GM21786 (cell line): ENCODE measurements at regions not wholly inside any gene's neighbourhood (a gene's known extent, or its start where the extent isn't known, plus 50 kb on each side); places are given as distances from the start of the nearest gene placed in this dataset.

Experiments used
- ATAC-seq: cut with Tn5 transposase; IDR thresholded peaks from one replicate; pipeline ENCODE4 v1.9.1; 2021; ENCODE audit not compliant: unreplicated experiment

DNA sequence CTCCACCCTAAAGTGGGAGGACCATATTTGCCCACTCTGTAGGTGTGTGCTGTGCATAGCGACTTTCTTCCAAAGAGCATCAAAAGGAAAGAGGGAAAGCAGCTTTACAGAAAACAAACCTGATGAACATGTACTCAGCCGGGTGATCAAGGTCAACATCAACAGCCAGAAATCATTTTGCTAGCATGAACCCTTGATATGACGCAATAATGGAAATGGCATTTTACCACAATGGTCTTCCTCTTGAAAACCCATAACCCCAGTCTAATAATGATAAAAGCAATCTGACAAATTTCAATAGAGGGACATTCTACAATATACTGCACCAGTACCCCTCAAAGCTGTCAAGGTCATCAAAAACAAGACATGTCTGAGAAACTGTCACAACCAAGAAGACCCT is 350.2 kb downstream of the FBXO15 start:
- no peak for ATAC-seq

DNA sequence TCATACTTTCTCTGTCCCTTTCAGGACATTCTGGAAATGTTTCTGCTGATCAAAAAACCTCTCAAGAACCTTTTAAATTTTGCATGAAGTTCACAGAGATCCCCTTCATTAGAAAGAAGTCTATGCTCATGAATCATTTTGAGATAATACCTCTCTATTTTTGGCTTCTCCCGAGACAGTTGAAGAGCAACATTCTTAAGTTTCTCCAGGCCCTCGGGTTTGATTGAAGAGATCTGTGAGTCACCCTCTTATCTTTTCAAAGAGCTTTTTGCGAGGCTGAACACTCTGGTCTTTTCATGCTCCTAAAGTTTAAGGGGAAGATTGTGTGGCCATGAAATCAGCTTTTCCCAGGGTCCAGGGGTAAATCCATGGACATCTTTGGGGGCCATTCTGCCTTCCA is 354.2 kb downstream of the FBXO15 start:
- no peak for ATAC-seq

DNA sequence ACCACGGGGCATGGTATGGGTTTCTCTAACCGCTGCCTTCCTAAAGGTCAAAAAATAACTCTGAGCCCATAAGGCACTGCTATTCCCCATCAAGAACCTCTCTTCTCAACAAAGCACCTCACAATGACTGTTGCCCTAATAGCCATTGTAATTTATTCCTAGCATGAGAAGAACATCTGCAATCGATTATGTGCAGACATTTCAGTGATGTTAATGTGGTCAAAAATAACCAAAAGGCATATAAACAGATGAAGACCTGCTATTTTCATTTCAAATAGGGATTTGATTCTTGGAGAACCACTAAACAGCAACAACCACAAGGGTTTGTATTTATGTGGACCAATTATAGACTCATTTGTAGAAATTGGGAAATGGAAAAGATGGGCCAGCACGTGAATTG is 356.6 kb downstream of the FBXO15 start:
- ATAC-seq, result no peak

DNA sequence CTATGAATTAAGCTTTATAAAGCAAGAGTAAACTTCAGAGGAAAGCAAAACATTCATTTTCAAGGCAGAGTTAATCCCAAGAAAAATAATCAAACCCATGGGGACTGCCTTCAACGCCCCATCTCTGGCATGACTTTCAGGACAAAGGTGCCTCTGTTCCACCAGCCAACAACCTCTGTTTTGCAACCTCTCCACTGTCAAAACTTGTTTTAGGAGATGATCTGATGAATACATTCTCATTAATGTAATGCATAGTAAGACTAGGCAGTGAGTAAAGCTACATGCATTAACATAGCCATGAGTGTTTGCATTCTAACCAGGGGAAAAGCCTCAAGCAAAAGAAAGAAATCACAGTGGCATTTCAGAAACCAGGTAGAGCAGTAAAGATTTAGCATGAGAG is 357.0 kb downstream of the FBXO15 start:
- ATAC-seq, result no peak

DNA sequence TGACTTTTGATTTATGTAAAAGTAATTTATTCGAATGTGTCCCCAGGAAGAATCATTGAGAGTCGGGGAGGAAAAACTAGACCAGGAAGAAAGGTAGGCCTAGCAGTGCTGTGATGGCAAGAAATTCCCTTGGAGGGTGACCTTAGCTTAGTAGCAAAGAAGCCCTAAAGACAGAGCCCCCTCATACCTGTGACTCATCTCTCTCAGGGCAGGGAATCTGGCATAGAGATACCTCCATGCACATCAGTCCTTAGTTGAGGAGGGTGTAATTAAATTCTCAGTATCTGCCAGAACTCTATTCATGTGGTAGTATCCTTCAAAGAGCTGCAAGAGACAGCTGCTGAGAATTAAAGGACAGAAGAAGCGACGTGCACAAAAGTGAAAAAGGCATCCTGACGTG is 360.3 kb downstream of the FBXO15 start:
- no peak for ATAC-seq

DNA sequence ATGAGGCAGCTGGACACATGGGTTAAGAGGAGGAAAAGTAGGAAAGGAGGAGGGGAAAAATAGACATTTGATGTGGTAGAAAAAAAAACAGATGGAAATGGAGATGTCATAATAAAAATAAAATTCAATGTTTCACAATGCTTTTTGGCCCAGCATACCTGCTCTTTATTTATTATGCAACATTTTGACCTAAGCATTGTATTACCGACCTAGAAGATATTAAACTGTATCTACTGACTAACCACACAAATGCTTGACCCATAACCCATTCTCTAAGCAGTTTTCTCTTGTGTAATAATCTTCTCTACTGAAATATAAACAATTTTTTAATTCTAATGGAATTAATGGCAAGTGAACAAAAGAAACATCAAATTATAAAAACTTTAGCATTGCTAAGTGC is 362.3 kb downstream of the FBXO15 start:
- no peak for ATAC-seq

DNA sequence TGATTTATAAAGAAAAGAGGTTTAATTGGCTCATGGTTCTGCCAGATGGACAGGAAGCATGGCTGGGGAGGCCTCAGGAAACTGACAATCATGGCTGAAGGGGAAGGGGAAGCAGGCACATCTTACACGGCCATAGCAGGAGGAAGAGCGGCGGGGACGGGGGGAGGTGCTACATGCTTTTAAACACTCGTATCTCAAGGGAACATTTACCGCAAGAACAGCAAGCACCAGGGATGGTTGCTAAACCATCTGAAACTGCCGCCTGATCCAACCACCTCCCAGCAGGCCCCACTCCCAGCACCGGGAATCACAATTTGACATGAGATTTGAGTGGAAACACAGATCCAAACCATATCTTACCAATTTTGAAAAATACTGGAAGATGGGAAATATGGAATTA is 362.8 kb downstream of the FBXO15 start:
- ATAC-seq, result no peak

DNA sequence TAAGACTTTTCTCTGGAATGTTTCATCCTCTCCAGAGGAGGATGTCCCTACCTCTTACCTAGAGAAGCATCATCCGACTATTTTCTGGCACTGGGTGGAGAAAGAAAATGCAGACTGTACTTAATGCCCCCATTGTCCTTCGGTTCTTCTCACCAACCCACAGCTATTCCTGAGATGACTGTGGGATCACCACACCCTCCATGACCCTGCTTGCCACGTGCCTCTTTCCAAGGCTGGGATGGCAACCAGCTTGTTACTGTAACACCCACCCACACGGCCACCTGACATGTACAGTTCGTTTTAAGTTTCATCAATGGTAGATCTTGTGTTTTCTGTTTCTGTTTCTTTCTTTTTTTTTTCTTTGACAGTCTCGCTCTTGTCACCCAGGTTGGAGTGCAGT is 365.2 kb downstream of the FBXO15 start:
- no peak for ATAC-seq

DNA sequence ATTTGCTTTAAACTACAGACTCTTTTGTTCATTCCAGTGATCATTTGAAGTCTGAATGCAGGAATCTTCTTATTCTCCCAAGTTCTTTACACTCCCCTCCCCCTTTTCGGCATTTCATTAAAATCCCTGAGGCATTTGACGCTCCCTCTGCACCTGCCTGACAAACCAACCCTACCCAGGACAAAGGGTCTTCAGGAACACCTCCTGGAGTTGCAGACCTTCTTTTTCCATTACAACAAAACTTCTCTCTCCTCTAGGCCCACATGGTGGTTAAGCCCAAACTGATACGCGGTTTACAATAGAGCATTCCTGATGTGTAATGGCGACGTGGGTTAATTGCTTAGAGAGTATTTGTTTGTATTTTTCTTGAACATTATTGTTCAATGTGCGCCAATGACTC is 367.4 kb downstream of the FBXO15 start:
- ATAC-seq, result no peak

DNA sequence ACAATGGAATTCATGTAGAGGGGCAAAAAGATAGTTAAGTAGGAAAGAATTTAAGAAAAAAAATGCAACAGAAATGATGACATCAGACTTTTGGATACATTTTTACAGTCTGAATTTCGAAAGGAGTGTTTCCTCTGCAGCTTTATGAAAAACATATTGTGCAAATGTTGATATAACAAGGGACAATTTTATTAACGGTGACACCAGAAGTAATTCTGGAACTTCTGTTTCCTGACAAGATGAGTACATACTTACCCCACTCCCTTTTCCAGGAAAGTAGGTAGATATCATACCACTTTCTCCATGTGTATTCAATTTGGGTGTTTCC is 369.6 kb downstream of the FBXO15 start:
- no peak for ATAC-seq

DNA sequence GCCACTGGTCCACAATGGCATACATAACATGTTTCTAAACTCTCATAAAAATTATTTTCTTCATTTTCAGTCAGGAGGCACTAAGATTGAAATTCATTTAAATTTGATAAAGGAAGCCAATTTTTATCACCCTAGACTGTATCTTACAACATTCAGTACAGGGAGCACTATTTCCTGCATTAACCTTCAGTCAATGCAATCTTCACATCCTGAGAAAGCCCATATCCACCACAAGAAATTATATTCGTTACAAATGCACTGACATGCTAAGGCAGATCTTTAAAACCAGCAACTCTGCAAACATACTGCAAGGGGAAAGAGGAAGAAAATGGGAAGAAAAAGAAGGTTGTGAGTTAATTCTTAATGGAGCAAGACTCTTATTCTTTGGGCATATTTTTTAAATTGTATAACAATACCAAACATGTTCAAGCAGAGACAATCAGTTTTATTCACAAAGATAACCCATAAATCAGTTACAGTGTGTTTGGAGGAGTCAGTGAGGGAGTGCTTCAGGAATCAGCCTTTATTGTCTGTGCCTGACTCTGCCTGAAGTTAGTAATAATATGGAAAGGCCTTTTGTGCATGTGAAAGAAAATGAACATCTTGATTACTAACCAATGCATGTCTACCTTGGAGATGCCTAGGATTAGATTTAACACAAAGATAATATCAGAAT is 370.1 kb downstream of the FBXO15 start:
- ATAC-seq, result no peak

DNA sequence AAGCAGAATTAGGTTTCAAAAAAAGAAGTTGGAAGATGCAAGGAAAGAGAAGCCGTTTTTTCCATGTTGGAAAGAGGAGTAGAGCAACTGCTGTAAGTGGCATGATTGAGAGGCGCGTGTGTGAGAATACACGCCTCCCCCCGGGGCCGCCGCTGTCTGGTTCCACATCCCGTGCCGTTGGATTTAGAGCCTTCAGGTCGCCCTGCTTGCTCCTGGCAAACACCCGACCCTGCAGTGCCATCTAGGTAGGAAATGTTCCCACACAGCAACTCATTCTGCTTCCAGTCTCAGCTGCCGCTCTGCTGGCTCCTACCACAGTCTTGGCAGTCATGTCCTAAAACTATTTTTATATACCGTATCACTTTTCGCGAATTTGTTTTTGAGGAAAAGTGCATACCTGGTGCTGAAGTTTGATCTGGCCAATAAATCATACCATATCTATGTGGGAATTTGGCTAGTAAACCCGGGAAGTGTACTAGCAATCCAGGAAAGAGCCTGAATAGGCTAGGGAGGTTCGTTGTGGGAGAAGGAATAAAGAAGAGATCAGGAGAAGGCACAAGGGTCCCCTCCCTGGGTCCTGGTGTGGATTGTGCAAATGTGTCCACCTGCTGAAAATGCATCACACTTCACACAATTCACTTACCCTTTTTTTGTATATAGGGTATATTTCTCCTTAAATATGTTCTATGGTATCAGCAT is 372.7 kb downstream of the FBXO15 start:
- ATAC-seq, result no peak

DNA sequence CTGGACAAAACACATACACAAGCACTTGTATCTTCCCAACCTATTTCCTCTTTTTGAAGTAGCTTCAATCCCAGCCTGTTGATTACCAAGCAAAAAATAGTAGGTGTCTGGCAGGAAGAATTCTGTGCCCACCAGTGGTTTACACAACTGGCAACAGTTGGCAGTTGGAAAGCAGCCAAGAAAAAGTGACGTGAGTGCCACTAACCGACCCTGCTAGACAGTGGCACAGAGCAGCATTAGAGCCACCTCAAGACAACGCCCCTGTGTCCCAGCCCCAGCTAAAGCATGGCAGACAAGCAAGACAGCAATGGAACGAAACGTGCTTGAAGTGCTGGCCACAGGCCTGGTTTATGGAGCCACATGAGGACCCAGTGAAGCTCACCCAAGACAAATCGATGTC is 379.6 kb downstream of the FBXO15 start:
- ATAC-seq, result no peak

DNA sequence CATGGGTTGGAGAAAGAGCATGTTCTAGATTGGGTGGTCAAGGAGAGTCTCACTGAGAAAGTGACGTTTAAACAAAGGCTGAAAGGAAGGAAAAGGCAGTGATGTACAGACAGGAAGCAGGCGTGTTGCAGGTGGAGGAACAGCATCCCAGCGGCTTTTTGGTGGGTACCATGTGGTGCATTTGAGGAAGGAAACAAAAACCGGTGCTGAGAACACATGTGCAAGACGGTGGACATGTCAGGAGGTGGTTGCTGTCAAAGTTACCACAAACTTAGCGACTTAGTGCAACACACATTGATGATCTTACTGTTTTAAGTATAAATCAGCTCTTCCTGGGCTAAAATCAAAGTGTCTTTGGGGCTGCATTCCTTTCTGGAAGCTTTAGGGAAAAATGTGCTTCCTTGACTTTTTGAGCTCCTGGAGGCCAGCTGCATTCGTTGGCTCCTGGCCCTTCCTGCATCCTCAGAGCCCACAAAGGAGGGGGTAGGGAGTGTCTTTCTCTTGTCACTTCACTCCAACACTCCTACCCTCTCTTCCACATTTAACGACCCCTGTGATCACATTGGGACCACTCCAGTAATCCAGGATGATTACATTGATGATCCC is 380.6 kb downstream of the FBXO15 start:
- ATAC-seq, result no peak

DNA sequence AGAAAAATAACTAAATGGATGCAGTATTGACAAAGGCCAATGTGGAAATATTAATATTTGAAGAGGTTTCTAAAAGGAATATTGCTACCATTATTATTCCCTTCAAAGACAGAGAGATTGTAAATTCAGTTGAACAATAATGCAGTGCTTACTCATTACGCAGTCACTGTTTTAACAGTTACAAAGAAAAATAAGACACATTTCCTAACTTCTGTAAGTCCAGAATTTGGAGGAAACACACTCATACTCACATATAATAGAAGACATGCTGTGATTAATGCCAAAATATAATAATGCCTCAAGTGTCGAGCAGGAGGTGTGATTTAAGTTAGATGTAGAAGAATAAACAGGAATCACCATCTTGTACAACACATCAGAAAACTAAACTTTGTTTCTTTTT is 389.2 kb downstream of the FBXO15 start:
- no peak for ATAC-seq

DNA sequence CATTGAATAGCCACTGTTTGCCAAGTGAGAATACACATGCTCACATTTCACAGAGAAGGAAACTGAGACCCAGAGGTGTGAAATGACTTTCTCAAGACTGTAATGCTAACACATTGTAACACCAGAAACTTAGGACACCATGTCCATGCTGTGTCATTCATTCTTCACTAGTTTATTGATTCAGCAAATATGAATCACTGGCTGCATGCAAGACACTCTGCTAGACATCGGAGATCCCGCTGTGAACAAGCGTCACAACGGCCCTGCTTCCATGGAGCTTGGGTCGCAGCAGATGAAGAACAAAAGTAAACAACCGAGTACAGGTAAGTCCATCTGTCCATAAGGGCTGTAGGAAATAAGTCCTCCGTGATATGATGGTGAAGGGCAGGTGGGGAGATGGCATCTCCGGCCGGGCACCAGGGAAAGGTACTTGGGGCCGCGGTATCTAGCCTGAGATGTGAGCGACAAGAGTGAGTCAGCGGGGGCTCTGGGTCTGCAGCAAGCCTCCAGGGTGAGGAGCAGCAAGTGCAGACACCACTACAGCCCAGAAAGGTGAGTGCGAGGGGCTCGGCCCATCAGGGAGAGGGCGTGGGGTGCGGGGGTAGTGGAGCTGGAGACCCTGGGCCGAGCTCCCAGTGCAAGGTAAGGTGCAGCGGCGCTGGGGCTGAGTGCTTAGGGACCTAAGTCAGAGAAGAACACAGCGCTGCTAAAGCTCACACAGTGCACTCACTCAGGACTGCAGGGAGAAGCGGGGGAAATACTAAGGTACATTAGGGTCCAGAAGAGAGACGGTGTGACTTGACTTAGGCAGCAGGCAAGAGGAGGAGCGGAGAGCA is 391.2 kb downstream of the FBXO15 start:
- ATAC-seq, result no peak

DNA sequence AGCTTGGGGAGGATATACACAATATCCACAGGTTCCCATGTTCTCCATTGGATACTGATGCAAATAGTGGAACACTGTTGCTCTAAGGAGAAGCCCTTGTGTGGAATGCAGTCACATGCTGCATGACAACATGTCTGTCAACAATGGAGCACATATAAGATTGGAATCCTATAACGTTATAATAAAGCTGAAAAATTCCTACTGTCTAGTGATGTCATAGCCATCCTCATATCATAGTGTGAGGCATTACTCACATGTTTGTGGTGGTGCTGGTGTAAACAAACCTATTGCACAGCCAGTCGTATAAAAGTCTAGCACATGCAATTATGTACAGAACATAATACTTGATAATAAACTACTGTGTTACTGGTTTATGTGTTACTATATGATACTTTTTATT is 394.7 kb downstream of the FBXO15 start:
- no peak for ATAC-seq

DNA sequence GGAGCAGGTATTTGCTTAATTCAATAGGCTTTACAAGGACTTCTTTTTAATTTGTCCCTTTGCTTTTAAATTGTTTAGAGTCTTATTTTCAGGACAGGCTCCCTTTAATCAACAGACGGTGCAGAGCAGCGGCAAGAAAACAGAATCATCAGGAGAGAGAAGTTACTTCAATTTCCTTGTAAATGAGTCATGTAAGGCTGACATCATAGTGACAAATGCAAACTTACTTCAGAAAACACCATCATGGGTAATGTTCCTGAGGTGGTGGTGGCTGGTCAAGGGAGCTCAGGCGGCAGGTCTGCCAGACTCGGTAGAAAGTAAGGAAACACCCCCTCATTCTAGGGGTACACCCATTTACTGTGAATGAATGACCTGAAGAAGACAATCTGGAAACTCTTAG is 395.1 kb downstream of the FBXO15 start:
- ATAC-seq, result no peak

DNA sequence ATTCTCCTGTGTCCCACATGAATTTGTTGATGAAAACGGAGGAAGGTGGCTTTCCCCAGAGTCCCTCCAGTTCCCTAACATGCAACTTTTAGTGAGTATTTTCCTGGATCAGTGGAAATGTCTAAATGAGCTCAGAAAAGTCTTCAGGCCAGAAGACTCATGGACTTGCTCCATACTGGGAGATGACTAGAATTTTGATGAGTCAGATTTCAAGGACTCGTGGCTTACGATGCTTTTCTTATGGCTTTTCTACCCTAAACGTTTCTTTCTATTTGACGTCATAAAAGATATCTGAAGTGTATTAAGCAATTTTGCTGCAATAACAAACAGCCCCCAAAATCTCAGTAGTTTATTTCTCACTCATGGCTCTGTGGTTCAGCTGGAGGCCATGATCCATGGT is 397.6 kb downstream of the FBXO15 start:
- no peak for ATAC-seq

DNA sequence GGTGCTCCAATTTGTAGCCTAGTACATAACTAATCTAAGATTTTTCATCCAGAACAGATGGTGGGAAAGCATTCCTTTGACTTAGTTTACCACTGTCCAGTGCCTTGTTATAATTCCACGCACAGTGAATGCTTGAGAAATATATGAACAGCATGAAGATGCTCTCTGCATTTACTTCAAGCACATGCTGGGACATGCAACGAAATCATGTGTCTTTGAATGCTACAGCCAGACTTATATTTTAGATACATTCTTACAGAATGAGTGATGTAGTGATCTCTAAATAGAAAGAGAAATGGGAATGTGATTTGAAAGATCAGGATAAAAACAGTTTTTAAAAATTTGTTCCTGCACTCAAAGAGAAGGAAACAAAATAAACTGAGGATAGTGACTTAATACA is 398.3 kb downstream of the FBXO15 start:
- no peak for ATAC-seq

DNA sequence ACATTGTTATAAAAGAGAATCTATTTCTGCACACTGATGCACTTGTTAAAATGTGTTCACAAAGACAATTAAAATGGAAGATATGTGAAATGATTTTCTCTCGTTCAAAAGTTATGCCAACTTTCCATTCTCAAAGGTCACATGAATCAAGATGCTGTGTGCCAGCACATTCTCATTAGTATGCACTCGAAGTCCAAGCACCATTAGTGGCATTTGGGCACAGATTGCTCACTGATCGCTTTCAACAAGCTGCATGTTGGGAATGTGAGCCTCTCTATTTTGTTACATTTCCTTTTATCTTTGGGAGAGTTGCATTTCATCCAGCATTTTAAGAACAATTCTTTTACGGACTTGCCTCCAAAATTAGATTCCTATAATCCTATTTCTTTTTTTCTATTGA is 398.9 kb downstream of the FBXO15 start:
- ATAC-seq, result no peak

DNA sequence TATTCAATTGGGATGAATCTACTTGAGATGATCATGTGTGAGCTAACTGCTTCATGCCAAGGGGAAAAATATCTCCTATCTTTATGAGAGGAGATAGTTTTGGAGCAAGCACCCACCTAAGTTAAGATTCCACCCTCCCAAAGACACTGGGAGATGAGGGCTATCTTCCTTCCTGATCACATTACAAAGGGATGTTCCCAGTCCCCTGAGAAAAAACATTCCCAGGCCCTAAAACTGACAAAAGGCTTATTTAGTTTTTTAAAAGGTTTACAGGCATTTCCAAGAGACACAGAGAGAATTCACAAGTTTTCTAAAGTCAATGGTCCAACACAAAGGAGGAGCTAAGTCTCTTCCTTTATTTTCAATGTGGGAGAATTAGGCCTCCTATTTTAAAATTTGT is 401.5 kb downstream of the FBXO15 start:
- ATAC-seq, result no peak
